22Rv1 (cell line): ENCODE measurements at regions not wholly inside any gene's neighbourhood (a gene's known extent, or its start where the extent isn't known, plus 50 kb on each side); places are given as distances from the start of the nearest gene placed in this dataset.

ENCODE experiments used
- CTCF ChIP-seq: fragments of 450-650 bp; IDR thresholded peaks from 2 replicates; pipeline ENCODE4 v1.5.1; 2017; ENCODE audit warnings: mild to moderate bottlenecking
- ZFX ChIP-seq: fragments of 450-650 bp; IDR thresholded peaks from 2 replicates; pipeline ENCODE4 v1.6.1; 2017; ENCODE audit warnings: antibody characterized with exemption, borderline replicate concordance

GRCh38 chr15:70254311-70254869 is 156.7 kb upstream of the TLE3 start:
- TF ChIP-seq CTCF (no peak), ZFX (no peak)
